ENCODE measurements at regions not wholly inside any gene's neighbourhood (a gene's known extent, or its start where the extent isn't known, plus 50 kb on each side); places are given as distances from the start of the nearest gene placed in this dataset.

GRCh38 chr4:24411806-24412205 lies 172.5 kb downstream of the DHX15 start:
- Histone ChIP-seq H3K27me3 (ENCODE audit: low read length) (peaks cover 58% of the 10 kb centered on the region), H3K9ac (ENCODE audit: low read length) (no peak overlapping the region), H3K9me3 (ENCODE audit: low read length) (no peaks in the 10 kb centered on the region), H3K4me2 (ENCODE audit: low read length) (no peak overlapping the region), H3K4me1 (ENCODE audit: insufficient read depth, low read length) (no peaks in the 10 kb centered on the region), H4K20me1 (ENCODE audit: low read length) (no peaks in the 10 kb centered on the region), H3K4me3 (ENCODE audit: low read length) (no peak overlapping the region), H3F3A (ENCODE audit: low read length, unreplicated experiment) (no peaks in the 10 kb centered on the region), H3K27ac (ENCODE audit: low read length) (no peak overlapping the region), H3K36me3 (ENCODE audit: low read depth, low read length) (no peaks in the 10 kb centered on the region), H2AFZ (ENCODE audit: low read length) (no peak overlapping the region), H3K9me2 (replicated peaks; ENCODE audit: low read length) (no peaks in the 10 kb centered on the region), H3K79me2 (ENCODE audit: low read length) (no peaks in the 10 kb centered on the region)
- ATAC-seq (no peak), DNase-seq (no peak)
- TF ChIP-seq CTCF (conservative IDR thresholded peaks at IDR 0.05; ENCODE audit: low read depth, low read length) = no peak
- no peak for TF ChIP-seq EZH2phosphoT487 (IDR thresholded peaks at IDR 0.05; ENCODE audit: borderline replicate concordance, low read length)
- TF ChIP-seq EZH2 (IDR thresholded peaks at IDR 0.05; ENCODE audit: low read length, unreplicated experiment) = no peak
- intact Hi-C loops (cut with micrococcal nuclease) = no loop called here
- BruUV-seq (replicated peaks) = no TSS peak
- POLR2A ChIA-PET (ENCODE audit: unreplicated experiment) = no interaction called here
- CTCF ChIA-PET = no interaction called here

DNA sequence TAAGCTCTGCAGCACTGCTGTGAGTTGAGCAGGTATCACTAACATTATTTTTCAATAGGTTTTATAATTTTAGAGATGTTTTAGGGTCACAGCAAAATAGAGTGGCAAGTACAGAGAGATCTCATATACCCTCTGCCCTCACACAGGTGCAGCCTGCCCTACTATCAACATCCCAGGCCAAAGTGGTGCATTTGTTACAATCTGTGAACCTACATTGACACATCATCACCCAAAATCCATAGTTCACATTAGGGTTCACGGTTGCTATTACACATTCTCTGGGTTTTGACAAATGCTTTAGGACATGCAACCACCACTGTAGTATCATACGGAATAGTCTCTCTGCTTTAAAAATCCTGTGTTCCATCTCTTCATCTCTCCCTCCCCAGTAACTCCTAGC lies 173.1 kb downstream of the DHX15 start:
- CTCF ChIA-PET = no interaction called here
- no TSS peak for BruUV-seq (replicated peaks)
- intact Hi-C loops (cut with micrococcal nuclease) = no loop called here

GRCh38 chr4:24408640-24409039 lies 175.7 kb downstream of the DHX15 start:
- ChIA-PET CTCF (no interaction called here), POLR2A (ENCODE audit: unreplicated experiment) (no interaction called here)
- Histone ChIP-seq H3K9ac (ENCODE audit: low read length) (no peak overlapping the region), H3F3A (ENCODE audit: low read length, unreplicated experiment) (no peaks in the 10 kb centered on the region), H3K36me3 (ENCODE audit: low read depth, low read length) (no peaks in the 10 kb centered on the region), H4K20me1 (ENCODE audit: low read length) (no peaks in the 10 kb centered on the region), H3K4me3 (ENCODE audit: low read length) (no peak overlapping the region), H3K9me2 (replicated peaks; ENCODE audit: low read length) (no peaks in the 10 kb centered on the region), H3K27ac (ENCODE audit: low read length) (no peak overlapping the region), H3K79me2 (ENCODE audit: low read length) (no peaks in the 10 kb centered on the region), H2AFZ (ENCODE audit: low read length) (no peak overlapping the region), H3K4me2 (ENCODE audit: low read length) (no peak overlapping the region), H3K9me3 (ENCODE audit: low read length) (no peaks in the 10 kb centered on the region), H3K27me3 (ENCODE audit: low read length) (peaks cover 66% of the 10 kb centered on the region), H3K4me1 (ENCODE audit: insufficient read depth, low read length) (no peaks in the 10 kb centered on the region)
- TF ChIP-seq EZH2phosphoT487 (IDR thresholded peaks at IDR 0.05; ENCODE audit: borderline replicate concordance, low read length) = no peak
- TF ChIP-seq CTCF (conservative IDR thresholded peaks at IDR 0.05; ENCODE audit: low read depth, low read length) = no peak
- no peak for TF ChIP-seq EZH2 (IDR thresholded peaks at IDR 0.05; ENCODE audit: low read length, unreplicated experiment)
- intact Hi-C loops (cut with micrococcal nuclease) = no loop called here
- no TSS peak for BruUV-seq (replicated peaks)
- DNase-seq (no peak), ATAC-seq (no peak)

More for the DNA sequence above, 173.1 kb downstream of the DHX15 start:
- H3K79me2 ChIP-seq (ENCODE audit: low read length) = no peaks in the 10 kb centered on the region
- TF ChIP-seq EZH2phosphoT487 (IDR thresholded peaks at IDR 0.05; ENCODE audit: borderline replicate concordance, low read length) (no peak), CTCF (conservative IDR thresholded peaks at IDR 0.05; ENCODE audit: low read depth, low read length) (no peak), EZH2 (IDR thresholded peaks at IDR 0.05; ENCODE audit: low read length, unreplicated experiment) (no peak)
- no peaks in the 10 kb centered on the region for H3K36me3 ChIP-seq (ENCODE audit: low read depth, low read length)
- no peak overlapping the region for H3K27ac ChIP-seq (ENCODE audit: low read length)
- ATAC-seq (no peak), DNase-seq (no peak)
- H3K9me3 ChIP-seq (ENCODE audit: low read length) = no peaks in the 10 kb centered on the region
- H3K27me3 ChIP-seq (ENCODE audit: low read length) = peaks cover 63% of the 10 kb centered on the region
- no peaks in the 10 kb centered on the region for H3K9me2 ChIP-seq (replicated peaks; ENCODE audit: low read length)
- H4K20me1 ChIP-seq (ENCODE audit: low read length) = no peaks in the 10 kb centered on the region
- no peak overlapping the region for H3K4me3 ChIP-seq (ENCODE audit: low read length)
- H3F3A ChIP-seq (ENCODE audit: low read length, unreplicated experiment) = no peaks in the 10 kb centered on the region
- POLR2A ChIA-PET (ENCODE audit: unreplicated experiment) = no interaction called here
- H3K9ac ChIP-seq (ENCODE audit: low read length) = no peak overlapping the region
- no peak overlapping the region for H2AFZ ChIP-seq (ENCODE audit: low read length)
- no peak overlapping the region for H3K4me2 ChIP-seq (ENCODE audit: low read length)
- H3K4me1 ChIP-seq (ENCODE audit: insufficient read depth, low read length) = no peaks in the 10 kb centered on the region
